Bronchial epithelial cell (primary cell): ENCODE measurements at regions not wholly inside any gene's neighbourhood (a gene's known extent, or its start where the extent isn't known, plus 50 kb on each side); places are given as distances from the start of the nearest gene placed in this dataset.
A peak's percentile ranks its signal among the peaks of the same experiment; 100 is the strongest.

Experiments
- DNase-seq: peaks from one replicate; pipeline ENCODE4 v3.0.0-alpha.2; 2010; ENCODE audit warnings: low read depth
- FAIRE-seq: peaks from 2 replicates; lab custom pipeline; 2011; peaks lifted over from hg19 to GRCh38; lab: Jason Lieb, UNC
- H3K27me3 ChIP-seq: 2 replicates; pipeline ENCODE4 v1.5.1; 2011; ENCODE audit warnings: low read length; ENCODE audit not compliant: control insufficient read depth, insufficient read depth
- H3K36me3 ChIP-seq: 2 replicates; pipeline ENCODE4 v1.5.1; 2011; ENCODE audit warnings: low read length; ENCODE audit not compliant: control insufficient read depth, insufficient read depth
- H3K4me3 ChIP-seq: 2 replicates; pipeline ENCODE4 v1.5.1; 2011; ENCODE audit warnings: mild to moderate bottlenecking, low read depth, low read length, control low read depth
- TF ChIP-seq, protein P1 (sequence below): IDR thresholded peaks from 2 replicates; pipeline ENCODE4 v1.5.1; 2011; ENCODE audit warnings: mild to moderate bottlenecking, moderate library complexity, low read length, control low read depth, inconsistent platforms; ENCODE audit not compliant: insufficient read depth, severe bottlenecking

GRCh38 chr11:28517621-28518020 lies 409.4 kb downstream of the METTL15 start:
- TF ChIP-seq, protein P1, sequence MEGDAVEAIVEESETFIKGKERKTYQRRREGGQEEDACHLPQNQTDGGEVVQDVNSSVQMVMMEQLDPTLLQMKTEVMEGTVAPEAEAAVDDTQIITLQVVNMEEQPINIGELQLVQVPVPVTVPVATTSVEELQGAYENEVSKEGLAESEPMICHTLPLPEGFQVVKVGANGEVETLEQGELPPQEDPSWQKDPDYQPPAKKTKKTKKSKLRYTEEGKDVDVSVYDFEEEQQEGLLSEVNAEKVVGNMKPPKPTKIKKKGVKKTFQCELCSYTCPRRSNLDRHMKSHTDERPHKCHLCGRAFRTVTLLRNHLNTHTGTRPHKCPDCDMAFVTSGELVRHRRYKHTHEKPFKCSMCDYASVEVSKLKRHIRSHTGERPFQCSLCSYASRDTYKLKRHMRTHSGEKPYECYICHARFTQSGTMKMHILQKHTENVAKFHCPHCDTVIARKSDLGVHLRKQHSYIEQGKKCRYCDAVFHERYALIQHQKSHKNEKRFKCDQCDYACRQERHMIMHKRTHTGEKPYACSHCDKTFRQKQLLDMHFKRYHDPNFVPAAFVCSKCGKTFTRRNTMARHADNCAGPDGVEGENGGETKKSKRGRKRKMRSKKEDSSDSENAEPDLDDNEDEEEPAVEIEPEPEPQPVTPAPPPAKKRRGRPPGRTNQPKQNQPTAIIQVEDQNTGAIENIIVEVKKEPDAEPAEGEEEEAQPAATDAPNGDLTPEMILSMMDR: no peak
- H3K27me3 ChIP-seq: no peaks in the 10 kb centered on the region
- DNase-seq (no peak), FAIRE-seq (no peak)
- H3K4me3 ChIP-seq: no peak overlapping the region
- no peaks in the 10 kb centered on the region for H3K36me3 ChIP-seq

DNA sequence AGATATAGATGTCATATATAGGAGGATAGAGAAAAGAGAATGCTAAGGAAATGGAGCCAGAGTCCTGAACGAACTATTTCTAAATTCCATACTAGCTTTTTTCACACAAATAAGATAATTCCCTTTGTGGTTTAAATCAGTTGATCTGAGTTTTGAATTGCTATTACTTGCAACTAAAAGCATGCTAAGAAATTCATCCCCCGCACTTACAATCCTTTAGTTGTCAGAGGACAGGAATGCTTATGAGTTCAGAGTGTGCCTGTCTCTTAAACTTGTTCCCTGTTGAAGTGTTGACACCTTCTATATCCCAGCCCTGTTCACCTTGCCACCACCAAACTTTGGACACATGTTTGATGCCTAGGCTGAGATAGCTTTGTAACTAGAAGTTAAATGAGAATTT lies 406.2 kb downstream of the METTL15 start:
- Histone ChIP-seq H3K36me3 (no peaks in the 10 kb centered on the region), H3K4me3 (no peak overlapping the region), H3K27me3 (no peaks in the 10 kb centered on the region)
- TF ChIP-seq, protein P1: no peak
- no peak for DNase-seq
- FAIRE-seq: no peak

DNA sequence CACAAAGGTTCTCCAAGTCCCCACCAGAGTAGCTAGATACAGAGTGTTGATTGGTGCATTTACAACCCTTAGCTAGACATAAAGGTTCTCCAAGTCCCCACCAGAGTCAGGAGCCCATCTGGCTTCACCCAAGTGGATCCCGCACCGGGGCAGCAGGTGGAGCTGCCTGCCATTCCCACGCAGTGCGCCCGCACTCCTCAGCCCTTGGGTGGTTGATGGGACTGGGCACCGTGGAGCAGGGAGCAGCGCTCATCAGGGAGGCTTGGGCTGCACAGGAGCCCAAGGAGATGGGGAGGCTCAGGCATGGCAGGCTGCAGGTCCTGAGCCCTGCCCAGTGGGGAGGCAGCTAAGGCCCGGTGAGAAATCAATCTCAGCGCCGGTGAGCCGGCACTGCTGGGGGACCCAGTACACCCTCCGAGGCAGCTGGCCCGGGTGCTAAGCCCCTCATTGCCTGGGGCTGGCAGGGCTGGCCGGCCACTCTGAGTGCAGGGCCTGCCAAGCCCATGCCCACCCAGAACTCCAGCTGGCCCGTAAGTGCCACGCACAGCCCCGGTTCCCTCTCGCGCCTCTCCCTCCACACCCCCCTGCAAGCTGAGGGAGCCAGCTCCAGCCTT lies 404.1 kb downstream of the METTL15 start:
- H3K27me3 ChIP-seq: no peaks in the 10 kb centered on the region
- TF ChIP-seq, protein P1: no peak
- no peaks in the 10 kb centered on the region for H3K36me3 ChIP-seq
- FAIRE-seq (no peak), DNase-seq (no peak)
- no peak overlapping the region for H3K4me3 ChIP-seq

GRCh38 chr11:28505232-28505631 lies 397.0 kb downstream of the METTL15 start:
- peak; percentile 30 for DNase-seq
- FAIRE-seq: no peak

DNA sequence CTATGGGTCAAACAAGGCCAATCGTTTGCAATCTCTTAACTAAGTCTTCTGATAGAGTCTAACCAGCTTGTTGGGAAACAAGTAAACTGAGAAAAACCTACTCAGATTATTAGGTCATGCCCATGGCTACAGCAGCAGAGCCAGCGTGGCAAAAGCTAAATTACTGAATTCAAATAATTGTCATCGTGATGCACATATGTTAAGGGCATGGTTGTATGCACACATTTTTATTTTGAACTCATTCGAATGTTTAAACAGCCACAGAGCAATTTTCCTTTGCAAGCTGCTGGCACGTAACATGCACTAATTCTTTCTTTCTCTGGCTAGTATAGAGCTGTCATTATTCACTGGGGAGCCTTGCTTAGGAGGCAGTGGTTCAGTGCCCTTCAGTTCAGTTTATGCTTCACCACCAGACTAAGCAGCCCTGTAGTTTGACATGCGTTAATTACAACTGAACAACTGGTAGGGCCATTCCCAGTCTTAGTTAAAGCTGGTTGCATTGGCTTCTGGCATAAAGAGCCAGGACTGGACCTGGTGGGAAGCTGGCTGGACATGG lies 396.4 kb downstream of the METTL15 start:
- no peaks in the 10 kb centered on the region for H3K27me3 ChIP-seq
- TF ChIP-seq, protein P1: no peak
- DNase-seq: no peak
- no peaks in the 10 kb centered on the region for H3K36me3 ChIP-seq
- H3K4me3 ChIP-seq: no peak overlapping the region
- no peak for FAIRE-seq

More at GRCh38 chr11:28505232-28505631, 397.0 kb downstream of the METTL15 start:
- Histone ChIP-seq H3K4me3 (no peak overlapping the region), H3K36me3 (no peaks in the 10 kb centered on the region), H3K27me3 (no peaks in the 10 kb centered on the region)
- TF ChIP-seq, protein P1: no peak

DNA sequence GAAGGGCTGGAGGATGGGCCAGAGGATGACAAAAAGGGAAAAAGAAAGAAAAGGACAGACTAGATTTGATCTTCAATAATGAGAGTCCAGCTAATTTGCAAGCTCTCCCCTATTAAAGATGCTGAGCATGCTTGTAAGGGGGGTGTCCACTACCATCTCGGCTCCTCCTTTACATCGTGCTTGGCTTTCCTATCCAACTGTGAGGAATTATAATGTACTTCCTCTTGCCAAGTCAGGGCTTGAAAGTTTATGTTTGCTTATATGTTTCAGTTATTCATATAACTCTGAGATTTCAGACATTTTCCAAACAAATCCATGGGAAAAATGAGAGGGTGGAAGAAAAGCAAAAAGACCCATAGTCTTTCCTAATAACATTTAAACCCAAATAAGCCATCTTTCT lies 387.1 kb downstream of the METTL15 start:
- FAIRE-seq (no peak), DNase-seq (no peak)
- H3K36me3 ChIP-seq: no peaks in the 10 kb centered on the region
- no peaks in the 10 kb centered on the region for H3K27me3 ChIP-seq
- no peak overlapping the region for H3K4me3 ChIP-seq
- TF ChIP-seq, protein P1: no peak
